Glomerular visceral epithelial cell (primary cell): ENCODE measurements at regions not wholly inside any gene's neighbourhood (a gene's known extent, or its start where the extent isn't known, plus 50 kb on each side); places are given as distances from the start of the nearest gene placed in this dataset.
A peak's percentile ranks its signal among the peaks of the same experiment; 100 is the strongest.

Experiments used
- DNase-seq: peaks from one replicate; pipeline ENCODE4 v3.0.0-alpha.2; 2016; ENCODE audit errors: extremely low spot score

GRCh38 chr4:57491388-57491787 lies 381.2 kb upstream of the IGFBP7 start:
- DNase-seq, result no peak

- peak; percentile 29 for DNase-seq
Measured at GRCh38 chr4:57490520-57491255, 380.5 kb upstream of the IGFBP7 start.

GRCh38 chr4:57488366-57489162 lies 378.4 kb upstream of the IGFBP7 start:
- no peak for DNase-seq

- no peak for DNase-seq
Measured at GRCh38 chr4:57475424-57475823, 365.2 kb upstream of the IGFBP7 start.

GRCh38 chr4:57465321-57466056 lies 355.3 kb upstream of the IGFBP7 start:
- no peak for DNase-seq

GRCh38 chr4:57462843-57463242 lies 352.7 kb upstream of the IGFBP7 start:
- DNase-seq, result no peak

- DNase-seq, result no peak
Measured at GRCh38 chr4:57460967-57461366, 350.8 kb upstream of the IGFBP7 start.

- no peak for DNase-seq
Measured at GRCh38 chr4:57448901-57449300, 338.7 kb upstream of the IGFBP7 start.

GRCh38 chr4:57448452-57448851 lies 338.3 kb upstream of the IGFBP7 start:
- DNase-seq, result no peak

- no peak for DNase-seq
Measured at GRCh38 chr4:57446266-57446665, 336.1 kb upstream of the IGFBP7 start.

- no peak for DNase-seq
Measured at GRCh38 chr4:57445686-57446085, 335.5 kb upstream of the IGFBP7 start.

GRCh38 chr4:57444671-57445070 lies 334.5 kb upstream of the IGFBP7 start:
- no peak for DNase-seq

- DNase-seq, result no peak
Measured at GRCh38 chr4:57443787-57444186, 333.6 kb upstream of the IGFBP7 start.

- DNase-seq, result no peak
Measured at GRCh38 chr4:57443308-57443707, 333.1 kb upstream of the IGFBP7 start.

GRCh38 chr4:57442831-57443291 lies 332.7 kb upstream of the IGFBP7 start:
- peak; percentile 42 for DNase-seq

GRCh38 chr4:57442241-57442640 lies 332.1 kb upstream of the IGFBP7 start:
- DNase-seq, result no peak

GRCh38 chr4:57437649-57438048 lies 327.5 kb upstream of the IGFBP7 start:
- no peak for DNase-seq

- DNase-seq, result no peak
Measured at GRCh38 chr4:57435300-57435699, 325.1 kb upstream of the IGFBP7 start.

- DNase-seq, result no peak
Measured at GRCh38 chr4:57430726-57431125, 320.5 kb upstream of the IGFBP7 start.

- DNase-seq, result peak; percentile 70
Measured at GRCh38 chr4:57426779-57427395, 316.7 kb upstream of the IGFBP7 start.

- no peak for DNase-seq
Measured at GRCh38 chr4:57425610-57426009, 315.4 kb upstream of the IGFBP7 start.
